ENCODE measurements at regions not wholly inside any gene's neighbourhood (a gene's known extent, or its start where the extent isn't known, plus 50 kb on each side); places are given as distances from the start of the nearest gene placed in this dataset.

GRCh38 chr1:60866917-60867531 lies 215.3 kb upstream of the NFIA start:
- peaks cover 13% of the 10 kb centered on the region for H3K27me3 Mint-ChIP-seq
- TF ChIP-seq CTCF (conservative IDR thresholded peaks at IDR 0.05) = no peak
- no peak overlapping the region for H3K27ac Mint-ChIP-seq
- H3K36me3 Mint-ChIP-seq = no peaks in the 10 kb centered on the region
- no peak for DNase-seq (ENCODE audit: extremely low spot score, unreplicated experiment)
- H3K4me1 Mint-ChIP-seq (ENCODE audit: unreplicated experiment) = peaks cover 20% of the 10 kb centered on the region
- no peaks in the 10 kb centered on the region for H3K9me3 Mint-ChIP-seq
- H3K4me3 Mint-ChIP-seq = no peak overlapping the region

GRCh38 chr1:60866226-60866900 lies 216.0 kb upstream of the NFIA start:
- no peak overlapping the region for H3K4me3 Mint-ChIP-seq
- H3K27me3 Mint-ChIP-seq = peaks cover 13% of the 10 kb centered on the region
- no peak overlapping the region for H3K27ac Mint-ChIP-seq
- H3K4me1 Mint-ChIP-seq (ENCODE audit: unreplicated experiment) = peaks cover 26% of the 10 kb centered on the region
- H3K36me3 Mint-ChIP-seq = no peaks in the 10 kb centered on the region
- no peak for DNase-seq (ENCODE audit: extremely low spot score, unreplicated experiment)
- H3K9me3 Mint-ChIP-seq = no peaks in the 10 kb centered on the region
- no peak for TF ChIP-seq CTCF (conservative IDR thresholded peaks at IDR 0.05)

- TF ChIP-seq CTCF (conservative IDR thresholded peaks at IDR 0.05) = no peak
- Mint-ChIP-seq H3K27ac (no peak overlapping the region), H3K4me1 (ENCODE audit: unreplicated experiment) (peaks cover 16% of the 10 kb centered on the region), H3K36me3 (no peaks in the 10 kb centered on the region), H3K27me3 (peaks cover 9% of the 10 kb centered on the region), H3K4me3 (peak overlapping the region; percentile 44), H3K9me3 (no peaks in the 10 kb centered on the region)
- DNase-seq (ENCODE audit: extremely low spot score, unreplicated experiment) = no peak
These were observed 217.2 kb upstream of the NFIA start for GRCh38 chr1:60865166-60865565.

- H3K27ac Mint-ChIP-seq = no peak overlapping the region
- H3K4me1 Mint-ChIP-seq (ENCODE audit: unreplicated experiment) = peaks cover 15% of the 10 kb centered on the region
- no peaks in the 10 kb centered on the region for H3K36me3 Mint-ChIP-seq
- H3K4me3 Mint-ChIP-seq = peak overlapping the region; percentile 25
- H3K9me3 Mint-ChIP-seq = no peaks in the 10 kb centered on the region
- no peak for DNase-seq (ENCODE audit: extremely low spot score, unreplicated experiment)
- peaks cover 8% of the 10 kb centered on the region for H3K27me3 Mint-ChIP-seq
- TF ChIP-seq CTCF (conservative IDR thresholded peaks at IDR 0.05) = no peak
These were observed 217.6 kb upstream of the NFIA start for GRCh38 chr1:60864722-60865121.

- no peak for TF ChIP-seq CTCF (conservative IDR thresholded peaks at IDR 0.05)
- DNase-seq (ENCODE audit: extremely low spot score, unreplicated experiment) = no peak
- Mint-ChIP-seq H3K4me1 (ENCODE audit: unreplicated experiment) (peaks cover 15% of the 10 kb centered on the region), H3K27ac (no peak overlapping the region), H3K36me3 (no peaks in the 10 kb centered on the region), H3K9me3 (no peaks in the 10 kb centered on the region), H3K27me3 (peaks cover 3% of the 10 kb centered on the region), H3K4me3 (no peak overlapping the region)
These were observed 219.2 kb upstream of the NFIA start for GRCh38 chr1:60863131-60863530.
